HG03159 (cell line): ENCODE measurements at regions not wholly inside any gene's neighbourhood (a gene's known extent, or its start where the extent isn't known, plus 50 kb on each side); places are given as distances from the start of the nearest gene placed in this dataset.
A peak's percentile ranks its signal among the peaks of the same experiment; 100 is the strongest.

ENCODE experiments used
- ATAC-seq: cut with Tn5 transposase; IDR thresholded peaks from one replicate; pipeline ENCODE4 v1.9.1; 2021; ENCODE audit warnings: mild to moderate bottlenecking, moderate library complexity; ENCODE audit not compliant: unreplicated experiment

DNA sequence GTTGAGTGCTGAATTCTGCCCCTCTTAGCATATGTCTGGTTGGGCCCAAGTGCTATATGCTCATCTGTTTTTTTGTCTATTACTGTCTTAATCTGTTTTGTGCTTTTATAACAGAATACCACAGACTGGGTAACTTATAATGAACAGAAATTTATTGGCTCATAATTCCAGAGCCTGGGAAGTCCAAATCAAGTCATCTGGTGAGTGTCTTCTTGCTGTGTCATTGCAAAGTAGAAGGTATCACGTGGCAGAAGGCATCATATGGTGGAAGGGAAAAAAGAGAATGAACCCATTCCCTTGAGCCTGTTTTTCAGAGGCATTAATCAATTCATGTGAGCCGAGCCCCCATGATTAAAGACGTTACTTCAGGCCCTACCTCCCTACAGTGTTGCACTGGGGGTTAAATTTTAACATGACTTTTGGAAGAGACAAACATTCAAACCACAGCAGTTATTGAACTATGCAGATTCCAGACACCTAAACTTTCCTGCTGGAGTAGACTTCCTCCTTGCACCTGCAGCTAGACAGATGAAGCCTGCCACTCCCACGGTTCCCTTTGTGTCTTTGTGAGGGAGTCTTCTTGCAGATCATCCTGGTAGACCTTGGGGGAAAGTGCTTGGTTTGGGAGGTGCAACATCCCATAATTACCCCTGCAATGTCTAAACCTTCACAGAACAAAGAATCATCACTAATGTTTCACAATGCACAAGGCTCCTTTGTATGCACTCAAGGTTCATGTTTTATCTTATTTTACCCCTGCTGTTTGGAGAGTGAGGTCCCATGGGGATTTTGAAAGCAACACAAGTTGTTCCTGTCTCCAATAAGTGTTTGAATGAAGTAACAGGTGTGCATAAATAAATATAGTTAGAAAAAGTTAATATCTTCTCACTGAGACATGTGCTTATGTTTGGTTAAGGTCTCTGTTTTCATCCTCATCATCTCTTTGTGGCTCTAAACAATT, 64.7 kb upstream of the XCR1 start:
- no peak for ATAC-seq

GRCh38 chr3:46091046-46091445, 63.8 kb upstream of the XCR1 start:
- no peak for ATAC-seq

DNA sequence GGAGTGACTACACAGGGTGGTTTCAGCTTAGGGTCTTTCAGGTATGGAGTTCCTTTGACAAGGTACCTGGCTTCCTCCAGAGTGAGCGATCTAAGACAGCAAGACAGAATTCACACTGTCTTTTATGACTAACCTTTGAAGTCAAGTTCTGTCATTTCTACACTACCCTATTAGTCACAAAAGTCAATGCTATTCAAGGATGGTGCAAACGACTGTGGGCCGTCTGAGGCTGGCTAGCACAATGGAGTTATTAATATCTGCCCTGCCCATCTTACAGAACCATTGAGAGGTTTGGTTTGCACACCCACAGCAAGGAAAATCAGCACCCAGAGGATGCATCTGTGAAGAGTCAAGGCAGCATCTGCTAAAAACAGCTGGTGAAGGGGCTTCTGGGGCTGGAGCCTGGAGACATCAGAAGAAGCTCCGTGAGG, 62.9 kb upstream of the XCR1 start:
- no peak for ATAC-seq

GRCh38 chr3:46089237-46090011, 62.1 kb upstream of the XCR1 start:
- no peak for ATAC-seq

DNA sequence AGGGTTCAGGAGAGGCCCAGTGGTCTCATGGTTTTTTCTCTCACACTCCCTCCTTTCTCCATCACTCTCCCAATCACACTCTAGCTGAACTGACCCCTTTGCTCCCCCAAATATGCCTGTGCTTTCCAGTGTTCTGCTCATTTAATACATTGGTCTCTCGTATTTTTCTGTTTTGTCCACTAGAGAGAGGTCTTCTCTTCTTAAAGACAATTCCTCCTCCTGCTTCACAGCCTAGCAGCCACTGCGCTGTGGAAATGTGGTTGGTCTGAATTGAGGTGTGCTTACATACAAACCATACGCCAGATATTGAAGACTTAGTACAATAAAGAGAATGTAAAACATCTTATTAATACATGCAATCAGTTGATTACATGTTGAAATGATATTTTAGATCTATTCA, 60.6 kb upstream of the XCR1 start:
- ATAC-seq = no peak

- ATAC-seq = no peak
Observed at GRCh38 chr3:46086986-46087385, 59.7 kb upstream of the XCR1 start.

- ATAC-seq = no peak
Observed at GRCh38 chr3:46086083-46086437, 58.8 kb upstream of the XCR1 start.

- no peak for ATAC-seq
Observed at GRCh38 chr3:46085421-46086082, 58.3 kb upstream of the XCR1 start.

GRCh38 chr3:46083956-46084355, 56.7 kb upstream of the XCR1 start:
- ATAC-seq = no peak

DNA sequence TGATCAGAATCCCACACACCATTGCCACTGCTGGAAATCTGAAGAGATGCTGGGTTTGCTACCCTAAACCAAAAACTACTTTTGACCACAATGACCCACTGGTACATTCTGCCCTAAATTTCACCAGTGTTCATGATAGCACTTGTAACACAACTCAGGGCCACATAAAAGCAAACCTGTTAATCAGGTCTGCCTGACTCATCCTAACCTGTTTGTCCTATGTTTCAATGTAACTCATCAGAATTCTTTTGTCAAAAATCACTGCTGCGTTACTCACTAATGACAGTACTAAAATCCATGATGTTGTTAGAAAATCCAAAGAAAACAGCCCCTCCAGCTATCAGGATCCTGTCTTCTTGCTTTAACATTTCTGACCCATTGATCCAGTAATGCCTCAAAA, 55.6 kb upstream of the XCR1 start:
- no peak for ATAC-seq

- ATAC-seq = no peak
Observed at GRCh38 chr3:46082021-46082420, 54.7 kb upstream of the XCR1 start.

- no peak for ATAC-seq
Observed at GRCh38 chr3:46080969-46081345, 53.7 kb upstream of the XCR1 start.

DNA sequence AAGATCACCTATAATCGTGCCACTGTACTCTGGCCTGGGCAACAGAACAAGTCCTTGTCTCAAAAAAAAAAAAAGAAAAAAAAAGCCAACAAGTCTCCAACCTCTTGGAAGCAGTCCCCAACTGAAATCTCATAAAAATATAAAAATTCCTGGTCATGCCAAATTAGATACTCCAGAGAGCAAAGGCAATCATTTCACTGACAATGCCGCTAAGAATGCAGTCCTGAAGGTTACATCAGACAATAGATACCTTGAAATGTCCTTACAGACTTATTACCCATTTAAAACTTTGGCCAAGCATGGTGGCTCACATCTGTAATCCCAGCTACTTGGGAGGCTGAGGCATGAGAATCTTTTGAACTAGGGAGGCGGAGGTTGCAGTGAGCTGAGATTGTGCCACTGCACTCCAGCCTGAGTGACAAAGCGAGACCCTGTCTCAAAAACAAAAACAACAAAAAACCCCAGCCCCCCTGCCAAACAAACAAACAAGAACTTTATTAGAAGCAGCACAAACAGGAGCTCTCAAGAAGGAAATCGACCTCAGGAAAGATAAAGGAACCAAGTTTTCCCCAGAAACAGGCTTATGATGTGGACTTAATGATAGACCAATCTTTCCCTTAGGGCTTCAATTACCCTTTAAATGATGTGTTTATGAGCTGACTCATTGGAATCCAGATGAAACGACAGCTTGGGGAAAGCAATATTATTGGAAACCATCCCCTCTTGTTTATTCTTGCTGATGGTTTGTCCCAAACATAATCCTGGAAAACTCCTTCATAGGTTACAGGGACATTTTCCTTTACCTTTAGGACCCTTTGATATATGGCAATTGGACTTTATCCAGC, 53.1 kb upstream of the XCR1 start:
- no peak for ATAC-seq

GRCh38 chr3:46078712-46079400, 51.6 kb upstream of the XCR1 start:
- ATAC-seq = peak; percentile 78
